SK-N-SH (cell line): ENCODE measurements at regions not wholly inside any gene's neighbourhood (a gene's known extent, or its start where the extent isn't known, plus 50 kb on each side); places are given as distances from the start of the nearest gene placed in this dataset.
"Not testable (repeated sequence)": the region's sequence is repeated elsewhere in the genome, so short reads cannot be mapped to it uniquely, and the experiment has no call there.

Experiments used
- CTCF ChIA-PET: fragments of 300-600, 350-600 bp; formaldehyde crosslinking; extraction: SDS; loops from one replicate; lab custom pipeline; 2021; lab: Yijun Ruan, JAX
- POLR2A ChIA-PET: fragments of 350-600 bp; sonication (Branson Sonifier 250); formaldehyde crosslinking; extraction: SDS; loops from one replicate; lab custom pipeline; 2020; ENCODE audit warnings: antibody characterized with exemption, inconsistent platforms; lab: Yijun Ruan, JAX
- DNase-seq: peaks from one replicate; pipeline ENCODE4 v3.0.0; 2012
- H2AFZ ChIP-seq: fragments of 200-600 bp; sonication (generic); 2 replicates; pipeline ENCODE4 v1.8.1; 2016; ENCODE audit warnings: antibody characterized with exemption, mild to moderate bottlenecking, low read depth
- H3F3A ChIP-seq: fragments of 200-600 bp; sonication (generic); replicated peaks from 2 replicates; pipeline ENCODE3; 2016; ENCODE audit warnings: antibody characterized with exemption, mild to moderate bottlenecking; ENCODE audit not compliant: insufficient read depth
- H3K27ac ChIP-seq, 2 experiments: fragments of 200-500 bp in 1 of 2; fragments of 200-600 bp in 1 of 2; sonication (Bioruptor generic) in 1 of 2; sonication (generic), shearing (Covaris generic) in 1 of 2; 2 replicates each; pipeline versions ENCODE4 v1.5.1 to v1.6.1; 2014 to 2016; ENCODE audit warnings: low read depth in 2 of 2, inconsistent platforms in 1 of 2, low read length in 1 of 2, mild to moderate bottlenecking in 1 of 2, mixed read lengths in 1 of 2
- H3K27me3 ChIP-seq: fragments of 200-600 bp; sonication (generic), shearing (Covaris generic); 2 replicates; pipeline ENCODE4 v1.6.1; 2016; ENCODE audit warnings: mixed run types; ENCODE audit not compliant: insufficient read depth
- H3K36me3 ChIP-seq, 2 experiments: fragments of 200-500 bp in 1 of 2; fragments of 200-600 bp in 1 of 2; sonication (Bioruptor generic) in 1 of 2; sonication (generic) in 1 of 2; replicated peaks in 1 of 2; 2 replicates each; pipeline versions ENCODE3 to v1.5.1; 2014 to 2016; ENCODE audit warnings: low read length in 1 of 2, mild to moderate bottlenecking in 1 of 2; ENCODE audit not compliant: insufficient read depth in 2 of 2, control insufficient read depth in 1 of 2
- H3K4me1 ChIP-seq, 2 experiments: fragments of 200-500 bp in 1 of 2; fragments of 200-600 bp in 1 of 2; sonication (Bioruptor generic) in 1 of 2; sonication (generic), shearing (Covaris generic) in 1 of 2; 2 replicates each; pipeline versions ENCODE4 v1.5.1 to v1.6.1; 2014 to 2016; ENCODE audit warnings: low read depth in 1 of 2, low read length in 1 of 2, mixed run types in 1 of 2; ENCODE audit not compliant: insufficient read depth in 2 of 2, control insufficient read depth in 1 of 2
- H3K4me2 ChIP-seq: fragments of 200-600 bp; sonication (generic), shearing (Covaris generic); 2 replicates; pipeline ENCODE4 v1.6.1; 2017; ENCODE audit warnings: mixed run types
- H3K4me3 ChIP-seq, 2 experiments: fragments of 200-500 bp in 1 of 2; fragments of 200-600 bp in 1 of 2; sonication (Bioruptor generic) in 1 of 2; sonication (generic), shearing (Covaris generic) in 1 of 2; 2 replicates each; pipeline versions ENCODE4 v1.5.1 to v1.8.1; 2014 to 2016; ENCODE audit warnings: low read depth in 2 of 2, inconsistent platforms in 1 of 2, low read length in 1 of 2, mild to moderate bottlenecking in 1 of 2, mixed read lengths in 1 of 2, moderate library complexity in 1 of 2
- H3K79me2 ChIP-seq: fragments of 200-600 bp; sonication (generic); 2 replicates; pipeline ENCODE4 v1.8.1; 2017; ENCODE audit warnings: mild to moderate bottlenecking; ENCODE audit not compliant: insufficient read depth
- H3K9ac ChIP-seq: fragments of 200-600 bp; sonication (generic); 2 replicates; pipeline ENCODE4 v1.6.1; 2017; ENCODE audit warnings: mixed run types
- H3K9me2 ChIP-seq: fragments of 200-600 bp; sonication (generic); 2 replicates; pipeline ENCODE4 v1.6.1; 2017; ENCODE audit warnings: mixed run types
- H3K9me3 ChIP-seq: fragments of 200-600 bp; sonication (generic); 2 replicates; pipeline ENCODE4 v1.6.1; 2017; ENCODE audit warnings: mixed run types, mild to moderate bottlenecking, moderate library complexity
- H4K20me1 ChIP-seq: fragments of 200-600 bp; sonication (generic); 2 replicates; pipeline ENCODE4 v1.6.1; 2017; ENCODE audit warnings: mild to moderate bottlenecking, mixed run types; ENCODE audit not compliant: insufficient read depth
- CTCF ChIP-seq: fragments of 200-600 bp; sonication (generic); IDR thresholded peaks from 2 replicates; pipeline ENCODE4 v1.6.1; 2017; ENCODE audit warnings: antibody characterized with exemption, mild to moderate bottlenecking, moderate library complexity
- EP300 ChIP-seq, 2 experiments: IDR thresholded peaks; 2 replicates each; pipeline versions ENCODE4 v1.4.0 to v1.6.1; 2012; ENCODE audit warnings: borderline replicate concordance in 1 of 2, low read depth in 1 of 2, low read length in 1 of 2
- EZH2phosphoT487 ChIP-seq: fragments of 200-600 bp; sonication (generic); IDR thresholded peaks from 2 replicates; pipeline ENCODE4 v1.6.1; 2017; ENCODE audit warnings: low read depth, mixed run types, mild to moderate bottlenecking, antibody characterized with exemption, moderate library complexity, borderline replicate concordance
- GABPA ChIP-seq: IDR thresholded peaks from 2 replicates; pipeline ENCODE4 v1.4.0; 2012; ENCODE audit warnings: low read depth, mild to moderate bottlenecking
- JUND ChIP-seq: IDR thresholded peaks from 2 replicates; pipeline ENCODE4 v1.4.0; 2012
- POLR2AphosphoS5 ChIP-seq: IDR thresholded peaks from 2 replicates; pipeline ENCODE4 v1.6.1; 2012; ENCODE audit warnings: low read depth, low read length
- TCF12 ChIP-seq: IDR thresholded peaks from 2 replicates; pipeline ENCODE4 v1.4.0; 2012
- USF1 ChIP-seq: IDR thresholded peaks from 2 replicates; pipeline ENCODE4 v1.4.0; 2012; ENCODE audit warnings: low read depth, borderline replicate concordance
- YY1 ChIP-seq: IDR thresholded peaks from 2 replicates; pipeline ENCODE4 v1.4.0; 2012; ENCODE audit warnings: low read depth, mild to moderate bottlenecking
- ZBTB33 ChIP-seq: IDR thresholded peaks from 2 replicates; pipeline ENCODE4 v1.4.0; 2012; ENCODE audit warnings: low read depth, borderline replicate concordance
- WGBS: methylation state at CpG from one replicate; pipeline ENCODE4 v1.1.6; 2017; ENCODE audit warnings: low lambda C conversion rate; 5-methylcytosine and 5-hydroxymethylcytosine counted together

DNA sequence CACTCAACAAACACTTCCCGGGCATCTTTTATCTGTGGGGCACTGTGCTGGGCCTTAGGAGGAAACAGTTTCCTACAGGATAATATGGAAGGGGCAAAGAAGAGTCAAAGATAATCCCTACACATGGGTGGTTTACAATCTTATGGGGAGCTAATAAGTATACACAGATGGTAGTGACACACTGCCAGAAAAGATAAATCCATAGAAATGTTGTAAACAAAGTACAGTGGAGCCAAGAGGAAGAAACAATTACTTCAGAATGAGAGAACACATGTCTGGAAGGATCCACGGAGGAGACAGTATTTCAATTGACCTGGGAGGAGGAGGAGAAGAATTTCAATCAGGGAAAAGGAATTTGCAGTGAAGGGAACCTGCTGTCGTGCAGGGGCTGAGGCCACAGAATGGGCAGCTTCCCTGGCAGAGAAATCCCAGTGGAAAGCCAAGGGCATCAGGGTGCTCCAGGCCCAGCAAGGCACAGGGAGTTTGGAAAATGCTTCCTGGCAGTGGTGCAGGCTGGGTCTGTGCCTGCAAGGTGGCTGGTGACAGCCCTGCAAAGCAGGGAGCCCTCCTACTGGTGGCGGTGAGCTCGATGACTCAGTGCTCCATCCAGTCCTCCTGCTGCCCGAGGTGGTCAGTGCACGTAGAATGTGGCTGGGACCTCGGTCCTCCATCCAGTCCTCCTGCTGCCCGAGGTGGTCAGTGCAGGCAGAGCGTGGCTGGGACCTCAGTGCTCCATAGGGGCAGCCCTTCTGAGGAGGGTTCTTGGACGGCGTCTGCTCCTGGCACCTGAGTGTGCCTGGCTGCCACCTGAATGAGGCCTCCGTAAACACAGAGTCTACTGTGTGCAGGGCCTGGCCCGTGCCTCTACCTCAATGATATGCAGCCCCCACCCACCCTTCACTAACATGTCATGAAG, 444.3 kb upstream of the B3GAT1 start:
- H2AFZ ChIP-seq: no peak overlapping the region
- H3K9ac ChIP-seq: no peak overlapping the region
- H3K27ac ChIP-seq: no peak overlapping the region
- H3F3A ChIP-seq: no peaks in the 10 kb centered on the region
- no peaks in the 10 kb centered on the region for H3K4me1 ChIP-seq
- H3K9me3 ChIP-seq: no peaks in the 10 kb centered on the region
- TF ChIP-seq YY1 (no peak), USF1 (no peak), TCF12 (no peak), EP300 (IDR thresholded peaks at IDR 0.05; ENCODE audit: borderline replicate concordance in 1 of 2, low read depth in 1 of 2, low read length in 1 of 2) (no peak), JUND (no peak)
- no peaks in the 10 kb centered on the region for H3K79me2 ChIP-seq
- H4K20me1 ChIP-seq: no peaks in the 10 kb centered on the region
- ChIA-PET CTCF (interaction anchor here (3.8 kb wide), 1 partner anchor 12 kb away, joined by 18 read pairs; no protein-coding TSS in a partner anchor), POLR2A (no interaction called here)
- no peaks in the 10 kb centered on the region for H3K27me3 ChIP-seq
- H3K4me2 ChIP-seq: no peak overlapping the region
- WGBS: 12% methylated on average over 4 of the region's 14 CpGs
- no peak for DNase-seq
- no peaks in the 10 kb centered on the region for H3K36me3 ChIP-seq
- no peaks in the 10 kb centered on the region for H3K9me2 ChIP-seq
- no peak overlapping the region for H3K4me3 ChIP-seq

GRCh38 chr11:134853992-134854991, 442.2 kb upstream of the B3GAT1 start:
- Histone ChIP-seq H3K9ac (no peak overlapping the region), H3F3A (no peaks in the 10 kb centered on the region), H3K9me3 (no peaks in the 10 kb centered on the region), H3K36me3 (no peaks in the 10 kb centered on the region), H3K9me2 (no peaks in the 10 kb centered on the region), H3K27ac (no peak overlapping the region), H3K27me3 (no peaks in the 10 kb centered on the region), H3K4me1 (no peaks in the 10 kb centered on the region; a peak in 1 of 4 replicates), H3K4me3 (no peak overlapping the region), H4K20me1 (no peaks in the 10 kb centered on the region), H3K4me2 (no peak overlapping the region), H3K79me2 (no peaks in the 10 kb centered on the region), H2AFZ (no peak overlapping the region)
- ChIA-PET CTCF (interaction anchor here (1.5 kb wide), 1 partner anchor 14 kb away, joined by 13 read pairs; no protein-coding TSS in a partner anchor), POLR2A (no interaction called here)
- DNase-seq: no peak
- WGBS: 31% methylated on average over 12 of the region's 12 CpGs
- TF ChIP-seq CTCF: no peak
- no peak for TF ChIP-seq GABPA
- TF ChIP-seq ZBTB33: no peak
- no peak for TF ChIP-seq EZH2phosphoT487
- TF ChIP-seq POLR2AphosphoS5: no peak

- H3K27me3 ChIP-seq, H2AFZ ChIP-seq, H3K4me3 ChIP-seq, H3K9me3 ChIP-seq, H3K79me2 ChIP-seq, CTCF ChIA-PET, H3K4me2 ChIP-seq, POLR2A ChIA-PET, H3K4me1 ChIP-seq, H3K36me3 ChIP-seq, H4K20me1 ChIP-seq, H3F3A ChIP-seq, H3K9me2 ChIP-seq, H3K9ac ChIP-seq, H3K27ac ChIP-seq, DNase-seq: not testable (repeated sequence)
- WGBS: 43% methylated on average over 22 of the region's 22 CpGs
Measured at GRCh38 chr11:134851503-134852224, 439.6 kb upstream of the B3GAT1 start.
